Testis (tissue), 2 donors: ENCODE measurements at regions not wholly inside any gene's neighbourhood (a gene's known extent, or its start where the extent isn't known, plus 50 kb on each side); places are given as distances from the start of the nearest gene placed in this dataset.

Experiments used
- DNase-seq: peaks from one replicate; pipeline ENCODE4 v3.0.0-alpha.2; 2019
- H3K27ac ChIP-seq, 2 donors: fragments of 200-600 bp; sonication (generic); one replicate each; pipeline ENCODE4 v1.5.1; 2019
- H3K27me3 ChIP-seq: fragments of 200-600 bp; sonication (generic); one replicate; pipeline ENCODE4 v1.5.1; 2019
- H3K36me3 ChIP-seq: fragments of 200-600 bp; sonication (generic); one replicate; pipeline ENCODE4 v1.5.1; 2017; ENCODE audit warnings: low read depth; ENCODE audit errors: missing control alignments
- H3K4me1 ChIP-seq: fragments of 200-600 bp; sonication (generic); one replicate; pipeline ENCODE4 v1.5.1; 2019
- H3K4me3 ChIP-seq, 2 donors: fragments of 200-600 bp; sonication (generic); one replicate each; pipeline ENCODE4 v1.5.1; 2017 to 2019
- H3K9me3 ChIP-seq: fragments of 200-600 bp; sonication (generic); one replicate; pipeline ENCODE4 v1.5.1; 2017
- CTCF ChIP-seq, 3 experiments: fragments of 450-650 bp in 2 of 3; fragments of 200-600 bp in 1 of 3; sonication (generic) in 1 of 3; IDR thresholded peaks; one replicate each; pipeline ENCODE4 v1.5.1; 2016 to 2019; ENCODE audit warnings: antibody characterized with exemption in 3 of 3, mild to moderate bottlenecking in 2 of 3, moderate library complexity in 1 of 3
- POLR2A ChIP-seq: fragments of 450-650 bp; IDR thresholded peaks from one replicate; pipeline ENCODE4 v1.6.1; 2017; ENCODE audit warnings: antibody characterized with exemption, mild to moderate bottlenecking, moderate library complexity
- WGBS, 2 donors: methylation state at CpG; one replicate each; pipeline ENCODE4 v1.1.5; 2018; 5-methylcytosine and 5-hydroxymethylcytosine counted together
- intact Hi-C: fragments of 100-400 bp; cut with DNase I; formaldehyde crosslinking; loops from one replicate; pipeline ENCODE4 v1.15.1; 2023; ENCODE audit warnings: low total_unique reads
- small RNA-seq, 2 donors: library from RNA; depleted of rRNA; stranded (forward); fragments of <200 nt; gene quantifications; one replicate each; pipeline ENCODE3, GENCODE V24; 2016

- intact Hi-C loops, result no loop called here
- no peak for DNase-seq
- H3K27me3 ChIP-seq, result no peaks in the 10 kb centered on the region
- TF ChIP-seq CTCF (IDR thresholded peaks at IDR 0.05) (no peak), POLR2A (no peak)
- peaks cover 11% of the 10 kb centered on the region for H3K4me1 ChIP-seq
- WGBS, 2 donors, result 74 to 95% methylated on average over 2 of the region's 2 CpGs
- H3K27ac ChIP-seq, result no peak overlapping the region
- no peak overlapping the region for H3K4me3 ChIP-seq
- H3K9me3 ChIP-seq, result no peaks in the 10 kb centered on the region
- H3K36me3 ChIP-seq, result no peaks in the 10 kb centered on the region
Measured at GRCh38 chr6:4012826-4013225, 66.1 kb downstream of the FAM217A start.

GRCh38 chr6:4017058-4017739 is 61.7 kb downstream of the FAM217A start:
- no peak for DNase-seq
- intact Hi-C loops, result no loop called here
- H3K36me3 ChIP-seq, result no peaks in the 10 kb centered on the region
- H3K9me3 ChIP-seq, result no peaks in the 10 kb centered on the region
- WGBS, 2 donors, result 4 to 13% methylated on average over 2 of the region's 2 CpGs
- no peaks in the 10 kb centered on the region for H3K27me3 ChIP-seq
- H3K27ac ChIP-seq, result peak overlapping the region; percentile 98
- TF ChIP-seq CTCF (IDR thresholded peaks at IDR 0.05) (no peak), POLR2A (no peak)
- H3K4me1 ChIP-seq, result peaks cover 24% of the 10 kb centered on the region
- peak overlapping the region; percentile 81 to 90 for H3K4me3 ChIP-seq

DNA sequence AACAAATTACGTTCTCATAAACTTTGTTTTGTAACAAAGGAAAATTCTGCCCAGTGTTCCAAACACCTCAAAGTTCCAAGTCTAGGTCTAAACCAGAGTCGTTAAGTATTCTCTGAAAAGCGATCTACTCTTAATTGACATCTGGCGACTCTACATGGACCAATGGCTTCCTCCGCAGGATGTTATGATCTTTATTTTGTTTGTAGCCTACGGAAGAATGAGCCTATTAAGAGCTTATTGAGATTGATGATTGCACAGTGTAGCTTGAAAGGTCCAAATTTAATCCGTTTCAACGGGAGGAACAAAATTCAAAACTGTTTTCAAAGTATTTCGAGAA is 61.1 kb downstream of the FAM217A start:
- 1% methylated on average over 9 of the region's 9 CpGs for WGBS, 2 donors
- H3K9me3 ChIP-seq, result no peaks in the 10 kb centered on the region
- H3K27ac ChIP-seq, result peak overlapping the region; percentile 98
- peaks cover 24% of the 10 kb centered on the region for H3K4me1 ChIP-seq
- intact Hi-C loops, result no loop called here
- no peaks in the 10 kb centered on the region for H3K27me3 ChIP-seq
- DNase-seq, result no peak
- no peaks in the 10 kb centered on the region for H3K36me3 ChIP-seq
- H3K4me3 ChIP-seq, result peak overlapping the region; percentile 81 to 90
- TF ChIP-seq CTCF (IDR thresholded peaks at IDR 0.05), result no peak
- no peak for TF ChIP-seq POLR2A

DNA sequence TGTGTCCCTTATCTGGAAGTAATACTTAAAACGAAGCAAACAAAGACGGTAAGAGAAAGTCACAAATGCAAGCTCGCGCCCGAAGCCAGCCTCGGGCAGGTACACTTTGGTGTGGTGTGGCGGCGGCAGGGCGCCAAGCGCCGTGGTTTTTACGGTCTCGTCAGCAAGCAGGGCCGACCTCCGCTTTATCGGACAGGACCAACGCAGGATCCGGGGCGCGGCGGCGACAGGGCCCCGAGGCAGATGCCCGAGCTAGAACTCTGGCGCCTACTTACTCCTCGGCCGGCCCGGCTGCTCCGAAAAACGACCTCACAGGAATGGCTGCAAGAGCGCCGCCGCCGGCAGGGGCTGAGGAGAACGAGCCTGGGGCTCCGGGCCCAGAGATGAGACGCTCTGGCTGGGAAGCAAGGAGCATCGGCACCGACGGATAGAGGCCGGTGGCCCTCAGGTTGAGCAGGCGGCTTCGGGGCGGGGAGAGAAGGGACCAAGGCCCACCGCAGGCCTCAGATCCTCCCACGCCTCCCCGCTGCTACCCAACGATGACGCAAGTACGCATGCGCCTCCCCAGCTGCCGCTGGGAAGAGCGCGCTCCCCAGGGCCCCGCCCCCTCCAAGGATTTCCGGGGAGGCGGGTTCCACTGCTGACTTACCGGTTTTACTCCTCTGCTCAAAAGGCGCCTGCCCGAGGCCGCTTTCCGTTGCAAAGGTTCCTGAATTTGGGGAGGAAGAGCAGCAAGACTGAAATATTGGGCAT is 60.6 kb downstream of the FAM217A start:
- Histone ChIP-seq H3K27me3 (no peaks in the 10 kb centered on the region), H3K4me1 (peaks cover 27% of the 10 kb centered on the region), H3K36me3 (no peaks in the 10 kb centered on the region), H3K9me3 (no peaks in the 10 kb centered on the region), H3K27ac (peak overlapping the region; percentile 98), H3K4me3 (peak overlapping the region; percentile 81 to 90)
- DNase-seq, result peak; percentile 96
- TF ChIP-seq POLR2A, result no peak
- TF ChIP-seq CTCF (IDR thresholded peaks at IDR 0.05), result peak; percentile 12 to 51 (median 37)
- 1% methylated on average over 22 to 49 of the region's 62 CpGs for WGBS, 2 donors
- intact Hi-C loops, result no loop called here

Small RNA genes lying in the stretch of these regions (small RNA-seq; reads per million reads assigned to genes)
- 0 reads per million in 2 donors for gene AL590004.1
